ENCODE measurements at regions not wholly inside any gene's neighbourhood (a gene's known extent, or its start where the extent isn't known, plus 50 kb on each side); places are given as distances from the start of the nearest gene placed in this dataset.

DNA sequence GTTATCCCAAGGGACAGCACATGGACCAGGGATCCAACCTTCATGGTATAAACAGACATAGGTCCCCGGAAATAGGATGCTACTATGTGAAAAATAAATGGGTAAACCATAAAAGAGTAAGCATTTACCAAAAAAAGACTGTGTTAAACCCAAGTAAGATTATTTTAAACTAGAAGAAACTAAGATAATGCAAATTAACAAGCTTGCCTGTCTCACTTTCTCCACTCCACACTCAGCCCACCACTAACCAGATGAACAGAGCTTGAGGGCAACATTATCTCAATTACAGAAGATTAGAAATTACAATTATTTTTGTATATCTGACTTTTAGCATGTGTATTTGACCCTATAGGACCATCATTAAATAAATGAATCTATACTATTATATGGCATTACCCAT, 117.2 kb upstream of the CAV2 start:
- no peak overlapping the region for H3K27ac ChIP-seq
- no peak overlapping the region for H2AFZ ChIP-seq
- H3K9me3 ChIP-seq (ENCODE audit: control insufficient read depth, low read length): no peaks in the 10 kb centered on the region
- H3K4me2 ChIP-seq (ENCODE audit: low read length): no peak overlapping the region
- H3K79me2 ChIP-seq: no peaks in the 10 kb centered on the region
- no peaks in the 10 kb centered on the region for H3K4me1 ChIP-seq
- H3K36me3 ChIP-seq (ENCODE audit: control insufficient read depth, insufficient read depth, low read length): no peaks in the 10 kb centered on the region
- TF ChIP-seq, protein P1, sequence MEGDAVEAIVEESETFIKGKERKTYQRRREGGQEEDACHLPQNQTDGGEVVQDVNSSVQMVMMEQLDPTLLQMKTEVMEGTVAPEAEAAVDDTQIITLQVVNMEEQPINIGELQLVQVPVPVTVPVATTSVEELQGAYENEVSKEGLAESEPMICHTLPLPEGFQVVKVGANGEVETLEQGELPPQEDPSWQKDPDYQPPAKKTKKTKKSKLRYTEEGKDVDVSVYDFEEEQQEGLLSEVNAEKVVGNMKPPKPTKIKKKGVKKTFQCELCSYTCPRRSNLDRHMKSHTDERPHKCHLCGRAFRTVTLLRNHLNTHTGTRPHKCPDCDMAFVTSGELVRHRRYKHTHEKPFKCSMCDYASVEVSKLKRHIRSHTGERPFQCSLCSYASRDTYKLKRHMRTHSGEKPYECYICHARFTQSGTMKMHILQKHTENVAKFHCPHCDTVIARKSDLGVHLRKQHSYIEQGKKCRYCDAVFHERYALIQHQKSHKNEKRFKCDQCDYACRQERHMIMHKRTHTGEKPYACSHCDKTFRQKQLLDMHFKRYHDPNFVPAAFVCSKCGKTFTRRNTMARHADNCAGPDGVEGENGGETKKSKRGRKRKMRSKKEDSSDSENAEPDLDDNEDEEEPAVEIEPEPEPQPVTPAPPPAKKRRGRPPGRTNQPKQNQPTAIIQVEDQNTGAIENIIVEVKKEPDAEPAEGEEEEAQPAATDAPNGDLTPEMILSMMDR (IDR thresholded peaks at IDR 0.05): no peak
- H3K27me3 ChIP-seq (ENCODE audit: control insufficient read depth, insufficient read depth, low read length): no peaks in the 10 kb centered on the region
- H3K9ac ChIP-seq: no peak overlapping the region
- H3K4me3 ChIP-seq (ENCODE audit: low read depth, low read length): no peak overlapping the region

DNA sequence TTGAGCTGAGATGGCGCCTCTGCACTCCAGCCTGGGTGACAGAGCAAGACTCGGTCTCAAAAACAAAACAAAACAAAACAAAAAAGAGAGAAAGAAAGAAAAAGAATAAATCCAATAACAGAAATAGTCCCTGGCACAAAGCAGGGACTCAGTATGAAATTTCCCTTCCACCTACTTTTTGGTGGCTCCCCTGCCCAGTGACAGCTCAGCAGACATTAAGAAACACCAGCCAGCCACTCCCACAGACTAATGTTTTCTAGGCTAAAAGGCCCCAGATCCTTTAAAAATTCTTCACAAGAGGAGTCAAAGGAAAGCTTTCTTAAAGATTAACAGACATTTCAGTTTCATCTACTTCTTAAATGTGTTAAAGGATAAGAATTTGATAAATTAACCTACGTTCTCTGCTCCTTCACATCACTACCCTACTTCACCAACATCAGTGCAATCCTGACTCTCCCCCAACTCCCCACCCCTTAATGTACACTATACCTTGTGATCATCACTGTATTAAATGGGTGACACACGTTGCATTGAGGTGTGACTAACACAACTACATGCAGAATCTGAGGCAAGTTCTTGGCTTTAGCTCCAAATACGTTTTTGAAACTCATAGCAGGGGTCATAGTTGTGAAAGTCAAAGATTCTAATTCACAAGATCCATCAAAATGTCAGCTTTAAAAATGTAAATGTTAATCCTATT, 114.5 kb upstream of the CAV2 start:
- H3K36me3 ChIP-seq (ENCODE audit: control insufficient read depth, insufficient read depth, low read length): no peaks in the 10 kb centered on the region
- H3K27ac ChIP-seq: no peak overlapping the region
- TF ChIP-seq, protein P1 (IDR thresholded peaks at IDR 0.05): no peak
- H3K9me3 ChIP-seq (ENCODE audit: control insufficient read depth, low read length): no peaks in the 10 kb centered on the region
- H3K4me1 ChIP-seq: no peaks in the 10 kb centered on the region
- H3K4me2 ChIP-seq (ENCODE audit: low read length): no peak overlapping the region
- no peak overlapping the region for H3K4me3 ChIP-seq (ENCODE audit: low read depth, low read length)
- no peaks in the 10 kb centered on the region for H3K79me2 ChIP-seq
- H3K27me3 ChIP-seq (ENCODE audit: control insufficient read depth, insufficient read depth, low read length): no peaks in the 10 kb centered on the region
- no peak overlapping the region for H3K9ac ChIP-seq
- H2AFZ ChIP-seq: no peak overlapping the region

DNA sequence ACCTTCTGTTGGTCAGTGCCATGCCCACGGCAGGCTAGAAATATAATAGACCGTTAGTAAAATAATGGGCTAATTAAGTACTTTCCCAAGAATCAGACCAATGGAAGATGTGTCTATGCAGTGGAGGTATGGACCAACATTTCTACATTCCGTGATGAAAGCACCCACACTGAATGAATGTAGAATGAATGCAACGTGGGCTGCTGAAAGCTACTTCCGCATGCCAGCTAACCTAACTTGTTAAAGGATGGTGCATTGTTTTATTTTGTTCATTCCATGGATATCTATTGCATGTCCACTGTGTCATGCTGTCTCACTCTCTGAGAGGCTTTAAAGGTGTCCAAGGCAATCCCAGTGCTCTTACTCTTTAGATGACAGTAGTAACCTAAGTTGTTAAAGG, 112.9 kb upstream of the CAV2 start:
- Histone ChIP-seq H2AFZ (no peak overlapping the region), H3K27ac (no peak overlapping the region), H3K9ac (no peak overlapping the region), H3K4me2 (ENCODE audit: low read length) (no peak overlapping the region), H3K27me3 (ENCODE audit: control insufficient read depth, insufficient read depth, low read length) (no peaks in the 10 kb centered on the region), H3K36me3 (ENCODE audit: control insufficient read depth, insufficient read depth, low read length) (no peaks in the 10 kb centered on the region), H3K9me3 (ENCODE audit: control insufficient read depth, low read length) (no peaks in the 10 kb centered on the region), H3K4me1 (no peaks in the 10 kb centered on the region), H3K79me2 (no peaks in the 10 kb centered on the region), H3K4me3 (ENCODE audit: low read depth, low read length) (no peak overlapping the region)
- TF ChIP-seq, protein P1 (IDR thresholded peaks at IDR 0.05): no peak

DNA sequence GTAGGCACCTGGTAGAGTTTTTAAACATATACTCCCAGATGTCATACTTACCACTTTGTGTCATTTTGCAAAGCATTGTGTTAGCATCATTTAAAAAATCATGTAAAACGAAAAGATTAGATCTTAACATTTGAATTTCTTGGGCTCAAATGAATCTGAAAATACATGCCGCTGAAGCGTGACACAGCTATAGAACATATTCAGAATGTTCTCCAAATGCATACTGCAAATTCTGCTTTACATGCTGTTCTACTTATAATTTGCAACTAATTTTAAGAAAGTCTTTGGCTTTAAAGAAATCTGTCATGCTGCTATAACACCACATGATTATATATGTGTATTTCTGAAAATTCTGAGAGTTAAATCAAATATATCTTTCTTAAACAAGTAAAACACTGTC, 109.2 kb upstream of the CAV2 start:
- Histone ChIP-seq H3K36me3 (ENCODE audit: control insufficient read depth, insufficient read depth, low read length) (no peaks in the 10 kb centered on the region), H3K79me2 (no peaks in the 10 kb centered on the region), H3K27me3 (ENCODE audit: control insufficient read depth, insufficient read depth, low read length) (no peaks in the 10 kb centered on the region), H3K9ac (no peak overlapping the region), H2AFZ (no peak overlapping the region), H3K4me2 (ENCODE audit: low read length) (no peak overlapping the region), H3K4me3 (ENCODE audit: low read depth, low read length) (no peak overlapping the region), H3K4me1 (no peaks in the 10 kb centered on the region), H3K27ac (no peak overlapping the region), H3K9me3 (ENCODE audit: control insufficient read depth, low read length) (no peaks in the 10 kb centered on the region)
- TF ChIP-seq, protein P1 (IDR thresholded peaks at IDR 0.05): no peak

DNA sequence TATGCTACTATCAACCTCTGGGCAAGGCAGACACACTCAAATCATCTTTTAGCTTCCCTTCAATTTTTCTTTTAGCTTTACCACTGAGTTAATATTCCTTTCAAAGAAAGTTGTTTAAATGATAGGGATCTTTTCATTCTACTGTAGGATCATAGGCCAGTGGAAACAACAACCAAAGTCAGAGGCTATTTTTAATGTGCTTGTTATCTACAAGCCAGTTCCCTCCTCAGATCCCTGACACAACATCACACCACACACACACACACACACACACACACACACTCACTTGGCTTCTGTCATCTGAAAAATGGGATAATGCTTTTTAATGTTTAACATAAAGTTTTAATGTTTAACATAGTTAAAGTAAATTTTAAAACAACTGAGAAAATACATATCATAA, 106.7 kb upstream of the CAV2 start:
- Histone ChIP-seq H3K4me3 (ENCODE audit: low read depth, low read length) (no peak overlapping the region), H3K4me2 (ENCODE audit: low read length) (no peak overlapping the region), H3K9me3 (ENCODE audit: control insufficient read depth, low read length) (no peaks in the 10 kb centered on the region), H3K36me3 (ENCODE audit: control insufficient read depth, insufficient read depth, low read length) (no peaks in the 10 kb centered on the region), H2AFZ (no peak overlapping the region), H3K9ac (no peak overlapping the region), H3K79me2 (no peaks in the 10 kb centered on the region), H3K4me1 (no peaks in the 10 kb centered on the region), H3K27me3 (ENCODE audit: control insufficient read depth, insufficient read depth, low read length) (no peaks in the 10 kb centered on the region), H3K27ac (no peak overlapping the region)
- TF ChIP-seq, protein P1 (IDR thresholded peaks at IDR 0.05): no peak
